ENCODE measurements at regions not wholly inside any gene's neighbourhood (a gene's known extent, or its start where the extent isn't known, plus 50 kb on each side); places are given as distances from the start of the nearest gene placed in this dataset.
"Not testable (repeated sequence)": the region's sequence is repeated elsewhere in the genome, so short reads cannot be mapped to it uniquely, and the experiment has no call there.

DNA sequence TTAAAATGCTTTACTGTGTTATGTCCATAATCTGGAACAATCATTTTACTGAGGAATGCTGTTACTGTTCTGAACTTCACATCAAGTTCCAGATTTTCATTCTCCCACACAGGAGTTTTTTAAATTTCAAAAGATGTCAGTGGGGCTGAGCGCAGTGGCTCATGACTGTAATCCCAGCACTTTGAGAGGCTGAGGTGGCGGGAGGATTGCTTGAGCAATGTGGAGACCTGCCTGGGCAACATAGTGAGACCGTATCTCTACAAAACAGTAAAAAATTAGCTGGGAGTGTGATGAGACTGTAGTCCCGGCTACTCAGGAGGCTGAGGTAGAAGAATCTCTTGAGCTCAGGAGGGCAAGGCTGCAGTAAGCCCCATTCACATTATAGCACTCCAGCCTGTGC lies 177.9 kb upstream of the GOLGA6L22 start:
- DNase-seq (ENCODE audit: low read depth, low spot score); H3K4me3 ChIP-seq (ENCODE audit: low read length): not testable (repeated sequence)

DNA sequence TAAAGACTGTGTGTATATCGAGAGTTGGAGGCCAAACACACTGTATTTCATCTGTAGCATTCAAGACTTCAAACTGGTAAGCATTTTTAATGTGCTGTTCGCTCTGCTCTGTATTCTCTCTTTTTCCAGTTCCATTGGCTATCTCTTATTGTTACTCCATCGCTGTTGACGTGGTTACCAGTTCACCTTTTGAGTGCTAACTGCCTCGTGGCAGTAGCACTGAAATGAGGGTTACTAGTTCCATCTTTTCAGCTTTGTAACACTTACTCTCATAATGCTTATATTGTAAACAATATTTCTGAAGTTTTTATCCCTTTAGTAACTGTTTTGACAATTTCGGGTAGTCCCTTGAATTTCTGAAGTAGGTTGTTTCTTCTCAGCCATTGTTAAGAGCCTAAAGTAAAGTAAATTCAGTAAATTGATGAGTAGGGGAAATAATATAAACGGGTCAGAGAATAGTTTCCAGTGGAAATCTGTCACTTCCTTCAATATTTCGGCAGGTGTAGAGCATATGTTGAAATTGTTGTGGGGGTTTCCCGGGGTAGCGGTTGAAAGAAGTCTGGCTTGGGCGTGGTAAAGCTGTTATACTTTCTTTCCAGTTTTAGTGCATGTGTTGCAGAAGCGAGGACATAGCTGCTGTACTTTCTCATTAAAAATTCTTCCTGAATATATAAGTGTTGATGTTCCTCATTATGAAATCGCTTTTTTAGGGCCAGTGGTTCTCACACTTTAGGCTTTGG lies 175.7 kb upstream of the GOLGA6L22 start:
- not testable (repeated sequence) for H3K4me3 ChIP-seq (ENCODE audit: low read length); DNase-seq (ENCODE audit: low read depth, low spot score)

DNA sequence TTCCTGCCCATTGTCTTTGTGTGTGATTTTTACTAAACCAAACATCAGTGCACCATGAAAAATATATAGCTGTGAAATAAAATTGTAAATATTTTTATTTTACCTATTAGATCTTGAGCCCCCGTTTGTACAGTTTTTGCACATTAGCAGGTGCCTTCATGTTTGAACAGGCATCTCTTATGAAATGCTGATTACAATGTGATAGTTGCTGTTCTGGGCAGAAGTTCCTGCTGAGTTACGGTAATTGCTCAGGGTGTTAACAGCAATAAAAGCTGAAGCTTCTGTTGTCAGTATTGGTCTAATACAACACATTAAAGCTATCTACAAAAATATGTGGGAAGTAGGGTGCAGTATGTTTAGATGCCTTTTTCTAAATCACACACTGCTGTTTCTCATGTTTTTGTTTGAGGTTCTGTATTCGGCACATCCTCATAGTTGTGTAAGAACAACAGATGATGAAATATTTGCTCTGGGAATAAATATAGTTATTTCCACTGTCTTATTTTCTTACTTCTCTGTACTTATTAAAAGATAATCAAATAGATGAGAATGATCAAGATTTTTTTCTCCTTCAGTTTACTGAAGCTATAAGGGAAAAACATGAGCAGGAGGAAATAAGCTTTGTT lies 173.8 kb upstream of the GOLGA6L22 start:
- H3K4me3 ChIP-seq (ENCODE audit: low read length); DNase-seq (ENCODE audit: low read depth, low spot score): not testable (repeated sequence)

DNA sequence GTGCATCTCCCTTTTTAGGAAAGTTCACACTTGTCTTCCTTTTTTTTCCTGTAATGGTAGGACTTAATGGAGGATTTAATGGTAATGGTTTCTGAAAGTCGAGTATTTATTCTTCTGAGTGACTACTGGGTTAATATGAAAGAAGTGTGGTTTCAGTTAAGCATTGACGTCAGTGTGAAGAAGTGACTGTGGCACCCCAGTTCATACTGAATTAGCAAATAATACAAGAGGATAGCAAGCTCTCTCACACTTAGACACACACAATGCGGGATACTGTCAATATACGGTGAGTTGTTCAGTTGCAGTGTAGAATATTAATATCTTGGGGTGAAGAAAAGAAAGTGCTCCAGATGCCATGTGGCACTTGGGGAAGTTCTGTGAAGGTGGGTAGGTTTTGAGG lies 167.6 kb upstream of the GOLGA6L22 start:
- not testable (repeated sequence) for DNase-seq (ENCODE audit: low read depth, low spot score); H3K4me3 ChIP-seq (ENCODE audit: low read length)

DNA sequence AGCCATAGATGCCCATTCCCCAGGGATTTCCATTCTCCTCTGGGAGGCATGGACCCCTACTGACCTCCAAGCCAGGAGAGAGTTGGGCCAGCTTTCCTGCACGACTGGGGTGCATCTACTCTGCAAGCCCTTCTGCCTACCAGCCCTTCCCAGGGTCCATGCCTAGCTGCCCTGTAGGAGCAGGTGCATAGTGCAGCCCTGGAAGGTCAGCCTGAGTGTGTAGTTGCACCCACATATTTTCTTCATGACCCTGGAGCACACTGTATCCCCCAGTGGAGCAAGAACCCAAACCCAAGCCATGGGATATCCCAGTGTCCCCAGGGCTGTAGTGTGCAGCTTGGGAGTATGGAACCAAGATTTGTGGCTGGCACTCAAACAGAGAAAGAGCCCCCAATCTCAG lies 155.6 kb upstream of the GOLGA6L22 start:
- H3K4me3 ChIP-seq (ENCODE audit: low read length); DNase-seq (ENCODE audit: low read depth, low spot score): not testable (repeated sequence)
